Panc1 (cell line): ENCODE measurements at regions not wholly inside any gene's neighbourhood (a gene's known extent, or its start where the extent isn't known, plus 50 kb on each side); places are given as distances from the start of the nearest gene placed in this dataset.

Experiments
- ATAC-seq: fragments of 200-7000 bp; cut with Tn5 transposase; 2 replicates; pipeline ENCODE4 v1.9.1; 2020; ENCODE audit warnings: mild to moderate bottlenecking, moderate library complexity
- BruUV-seq: library from RNA; stranded (reverse); fragments of 400-500 nt; replicated peaks from 2 replicates; lab custom pipeline; 2021; lab: Mats Ljungman, UMichigan
- CTCF ChIA-PET: fragments of 300-600 bp; sonication (Branson Sonifier 250); formaldehyde crosslinking; loops from one replicate; lab custom pipeline; 2022; ENCODE audit warnings: antibody characterized with exemption; lab: Charles Lee
- POLR2A ChIA-PET: fragments of 300-600 bp; sonication (Branson Sonifier 250); formaldehyde crosslinking; loops from one replicate; lab custom pipeline; 2022; ENCODE audit warnings: antibody characterized with exemption; lab: Charles Lee
- DNase-seq: peaks from one replicate; pipeline ENCODE4 v3.0.0-alpha.2; 2010; ENCODE audit warnings: low read depth, low spot score
- H3K27ac ChIP-seq: 2 replicates; pipeline ENCODE4 v1.5.1; 2011; ENCODE audit warnings: mild to moderate bottlenecking, low read length, inconsistent platforms
- H3K27me3 ChIP-seq: fragments of 200-500 bp; sonication (Bioruptor generic); 2 replicates; pipeline ENCODE4 v1.6.0; 2014; ENCODE audit warnings: low read length, inconsistent platforms; ENCODE audit not compliant: control insufficient read depth, insufficient read depth
- H3K36me3 ChIP-seq: fragments of 200-500 bp; sonication (Bioruptor generic); 2 replicates; pipeline ENCODE4 v1.5.1; 2014; ENCODE audit warnings: inconsistent platforms, mild to moderate bottlenecking, low read length, moderate library complexity; ENCODE audit not compliant: control insufficient read depth, insufficient read depth
- H3K4me1 ChIP-seq: 2 replicates; pipeline ENCODE4 v1.5.1; 2011; ENCODE audit warnings: inconsistent platforms, mild to moderate bottlenecking, low read length, moderate library complexity; ENCODE audit not compliant: control insufficient read depth, insufficient read depth
- H3K4me3 ChIP-seq, 2 experiments: 2 replicates each; pipeline ENCODE4 v1.5.1; 2011 to 2012; ENCODE audit warnings: low read depth in 2 of 2, low read length in 2 of 2, mild to moderate bottlenecking in 2 of 2, inconsistent platforms in 1 of 2, moderate library complexity in 1 of 2
- H3K9me3 ChIP-seq: fragments of 200-500 bp; sonication (Bioruptor generic); 2 replicates; pipeline ENCODE4 v1.5.1; 2014; ENCODE audit warnings: low read depth, mild to moderate bottlenecking, inconsistent platforms, low read length, moderate library complexity; ENCODE audit not compliant: control insufficient read depth, insufficient read depth
- POLR2AphosphoS5 ChIP-seq: IDR thresholded peaks from 2 replicates; pipeline ENCODE4 v1.6.1; 2012; ENCODE audit warnings: mild to moderate bottlenecking, low read depth, low read length, moderate library complexity
- SIN3A ChIP-seq: IDR thresholded peaks from 2 replicates; pipeline ENCODE4 v1.6.1; 2012; ENCODE audit warnings: low read depth, mild to moderate bottlenecking, low read length, moderate library complexity, borderline replicate concordance; ENCODE audit not compliant: insufficient read depth
- TCF7L2 ChIP-seq: IDR thresholded peaks from 2 replicates; pipeline ENCODE4 v1.6.1; 2011; ENCODE audit warnings: mild to moderate bottlenecking, low read depth, low read length, inconsistent platforms
- in situ Hi-C: cut with HindIII; loops from 2 replicates; pipeline ENCODE4 v1.10.0; 2016; ENCODE audit warnings: low sequenced_read_pairs, low pct_unique_long_range_greater_than_20kb
- intact Hi-C: fragments of 100-400 bp; cut with micrococcal nuclease; formaldehyde crosslinking; loops from one replicate; pipeline ENCODE4 v1.10.0; 2022; ENCODE audit not compliant: unreplicated experiment
- TF ChIP-seq, protein P1 (sequence below): fragments of 450-650 bp; IDR thresholded peaks from 2 replicates; pipeline ENCODE4 v1.5.1; 2017; ENCODE audit warnings: mild to moderate bottlenecking
- TF ChIP-seq, protein P2 (sequence below), 2 experiments: IDR thresholded peaks; 2 replicates each; pipeline ENCODE4 v1.6.1; 2011 to 2012; ENCODE audit warnings: low read depth in 2 of 2, control low read depth in 1 of 2, low read length in 1 of 2, mild to moderate bottlenecking in 1 of 2, moderate library complexity in 1 of 2; ENCODE audit not compliant: insufficient read depth in 1 of 2

DNA sequence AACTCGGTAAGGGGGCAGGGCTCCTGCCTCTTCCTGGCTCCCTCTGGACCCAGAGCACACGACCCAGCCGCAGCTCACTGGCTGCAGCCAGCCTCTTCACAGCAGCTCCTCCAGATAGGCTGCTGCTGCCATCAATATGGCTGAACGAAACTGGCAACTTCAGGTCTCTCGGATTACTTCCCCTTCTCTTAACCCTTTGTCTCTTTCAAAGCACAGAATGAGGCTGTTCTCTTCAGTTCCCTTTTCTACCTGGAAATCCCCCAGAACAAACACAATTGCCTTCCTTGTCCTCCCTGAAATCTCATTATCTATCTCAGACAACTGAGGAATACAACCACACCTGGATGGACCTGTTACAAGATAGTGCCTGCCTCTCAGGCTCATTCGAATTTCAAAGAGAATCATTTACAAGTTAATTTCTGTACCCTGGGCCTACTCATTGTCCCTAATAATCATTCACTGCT, 193.4 kb upstream of the MBL2 start:
- intact Hi-C loops: no loop called here
- Histone ChIP-seq H3K27ac (no peak overlapping the region), H3K4me1 (no peaks in the 10 kb centered on the region), H3K27me3 (no peaks in the 10 kb centered on the region), H3K9me3 (no peaks in the 10 kb centered on the region), H3K36me3 (no peaks in the 10 kb centered on the region), H3K4me3 (no peak overlapping the region)
- ATAC-seq (no peak), DNase-seq (no peak)
- no TSS peak for BruUV-seq
- POLR2A ChIA-PET: no interaction called here
- CTCF ChIA-PET: no interaction called here
- TF ChIP-seq, protein P1, sequence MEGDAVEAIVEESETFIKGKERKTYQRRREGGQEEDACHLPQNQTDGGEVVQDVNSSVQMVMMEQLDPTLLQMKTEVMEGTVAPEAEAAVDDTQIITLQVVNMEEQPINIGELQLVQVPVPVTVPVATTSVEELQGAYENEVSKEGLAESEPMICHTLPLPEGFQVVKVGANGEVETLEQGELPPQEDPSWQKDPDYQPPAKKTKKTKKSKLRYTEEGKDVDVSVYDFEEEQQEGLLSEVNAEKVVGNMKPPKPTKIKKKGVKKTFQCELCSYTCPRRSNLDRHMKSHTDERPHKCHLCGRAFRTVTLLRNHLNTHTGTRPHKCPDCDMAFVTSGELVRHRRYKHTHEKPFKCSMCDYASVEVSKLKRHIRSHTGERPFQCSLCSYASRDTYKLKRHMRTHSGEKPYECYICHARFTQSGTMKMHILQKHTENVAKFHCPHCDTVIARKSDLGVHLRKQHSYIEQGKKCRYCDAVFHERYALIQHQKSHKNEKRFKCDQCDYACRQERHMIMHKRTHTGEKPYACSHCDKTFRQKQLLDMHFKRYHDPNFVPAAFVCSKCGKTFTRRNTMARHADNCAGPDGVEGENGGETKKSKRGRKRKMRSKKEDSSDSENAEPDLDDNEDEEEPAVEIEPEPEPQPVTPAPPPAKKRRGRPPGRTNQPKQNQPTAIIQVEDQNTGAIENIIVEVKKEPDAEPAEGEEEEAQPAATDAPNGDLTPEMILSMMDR: no peak
- no peak for TF ChIP-seq TCF7L2
- TF ChIP-seq, protein P2, sequence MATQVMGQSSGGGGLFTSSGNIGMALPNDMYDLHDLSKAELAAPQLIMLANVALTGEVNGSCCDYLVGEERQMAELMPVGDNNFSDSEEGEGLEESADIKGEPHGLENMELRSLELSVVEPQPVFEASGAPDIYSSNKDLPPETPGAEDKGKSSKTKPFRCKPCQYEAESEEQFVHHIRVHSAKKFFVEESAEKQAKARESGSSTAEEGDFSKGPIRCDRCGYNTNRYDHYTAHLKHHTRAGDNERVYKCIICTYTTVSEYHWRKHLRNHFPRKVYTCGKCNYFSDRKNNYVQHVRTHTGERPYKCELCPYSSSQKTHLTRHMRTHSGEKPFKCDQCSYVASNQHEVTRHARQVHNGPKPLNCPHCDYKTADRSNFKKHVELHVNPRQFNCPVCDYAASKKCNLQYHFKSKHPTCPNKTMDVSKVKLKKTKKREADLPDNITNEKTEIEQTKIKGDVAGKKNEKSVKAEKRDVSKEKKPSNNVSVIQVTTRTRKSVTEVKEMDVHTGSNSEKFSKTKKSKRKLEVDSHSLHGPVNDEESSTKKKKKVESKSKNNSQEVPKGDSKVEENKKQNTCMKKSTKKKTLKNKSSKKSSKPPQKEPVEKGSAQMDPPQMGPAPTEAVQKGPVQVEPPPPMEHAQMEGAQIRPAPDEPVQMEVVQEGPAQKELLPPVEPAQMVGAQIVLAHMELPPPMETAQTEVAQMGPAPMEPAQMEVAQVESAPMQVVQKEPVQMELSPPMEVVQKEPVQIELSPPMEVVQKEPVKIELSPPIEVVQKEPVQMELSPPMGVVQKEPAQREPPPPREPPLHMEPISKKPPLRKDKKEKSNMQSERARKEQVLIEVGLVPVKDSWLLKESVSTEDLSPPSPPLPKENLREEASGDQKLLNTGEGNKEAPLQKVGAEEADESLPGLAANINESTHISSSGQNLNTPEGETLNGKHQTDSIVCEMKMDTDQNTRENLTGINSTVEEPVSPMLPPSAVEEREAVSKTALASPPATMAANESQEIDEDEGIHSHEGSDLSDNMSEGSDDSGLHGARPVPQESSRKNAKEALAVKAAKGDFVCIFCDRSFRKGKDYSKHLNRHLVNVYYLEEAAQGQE (IDR thresholded peaks at IDR 0.05; ENCODE audit: insufficient read depth in 1 of 2, low read depth in 2 of 2, low read length in 1 of 2): no peak
- TF ChIP-seq SIN3A: no peak
- no peak for TF ChIP-seq POLR2AphosphoS5
- in situ Hi-C loops: no loop called here

DNA sequence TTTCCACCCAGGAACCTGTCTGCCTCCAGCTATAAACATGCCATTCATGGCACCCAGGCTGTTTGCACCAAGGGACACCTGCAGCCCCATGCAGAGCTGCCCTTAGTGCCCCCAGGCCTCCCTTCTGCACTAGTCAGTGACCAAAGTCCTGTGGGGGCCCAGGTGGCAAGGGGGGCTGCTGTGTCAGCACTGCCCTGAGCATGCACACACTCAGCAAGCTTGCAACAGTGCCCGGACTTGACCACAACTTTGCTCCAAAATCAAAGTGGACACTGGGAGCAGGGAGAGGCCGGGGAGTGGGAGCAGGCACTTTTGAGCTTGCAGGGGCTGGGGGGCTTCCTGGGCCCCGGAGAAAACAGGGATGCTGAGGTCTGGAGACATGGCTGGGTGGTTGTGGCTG, 192.9 kb upstream of the MBL2 start:
- no TSS peak for BruUV-seq
- no peaks in the 10 kb centered on the region for H3K9me3 ChIP-seq
- DNase-seq: no peak
- in situ Hi-C loops: no loop called here
- no peak for ATAC-seq
- no peaks in the 10 kb centered on the region for H3K27me3 ChIP-seq
- H3K27ac ChIP-seq: no peak overlapping the region
- no peak overlapping the region for H3K4me3 ChIP-seq
- intact Hi-C loops: no loop called here
- CTCF ChIA-PET: no interaction called here
- POLR2A ChIA-PET: no interaction called here
- TF ChIP-seq, protein P1: no peak
- TF ChIP-seq POLR2AphosphoS5 (no peak), SIN3A (no peak), TCF7L2 (no peak)
- TF ChIP-seq, protein P2 (IDR thresholded peaks at IDR 0.05; ENCODE audit: insufficient read depth in 1 of 2, low read depth in 2 of 2, low read length in 1 of 2): no peak
- no peaks in the 10 kb centered on the region for H3K4me1 ChIP-seq
- no peaks in the 10 kb centered on the region for H3K36me3 ChIP-seq
